ENCODE measurements at regions not wholly inside any gene's neighbourhood (a gene's known extent, or its start where the extent isn't known, plus 50 kb on each side); places are given as distances from the start of the nearest gene placed in this dataset.

DNA sequence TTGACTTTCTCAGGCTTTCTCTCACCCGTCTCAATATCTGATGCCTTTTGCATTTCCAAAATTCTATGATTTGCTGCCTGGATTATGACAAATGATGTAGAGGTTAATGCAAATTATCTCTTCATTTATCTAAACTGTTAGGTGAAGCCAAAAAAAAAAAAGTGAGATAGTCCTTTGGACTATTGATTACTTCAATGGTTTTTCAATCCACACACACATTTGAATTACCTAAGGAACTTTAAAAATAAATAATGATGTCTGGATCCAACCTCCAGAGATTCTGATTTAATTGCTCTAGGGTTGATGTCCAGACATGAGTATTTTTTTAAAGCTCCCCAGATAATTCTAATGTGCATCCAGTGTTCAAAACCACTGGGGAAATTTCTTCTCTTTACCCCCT, 379.4 kb downstream of the SPATA31D1 start (continued):
- TF ChIP-seq SIN3A (IDR thresholded peaks at IDR 0.05; ENCODE audit: low read depth) (no peak), ZBTB33 (IDR thresholded peaks at IDR 0.05; ENCODE audit: extremely low read depth, insufficient replicate concordance, low read length) (no peak), TCF7L2 (IDR thresholded peaks at IDR 0.05; ENCODE audit: borderline replicate concordance, extremely low read depth, insufficient read depth, insufficient read length) (no peak), EZH2phosphoT487 (IDR thresholded peaks at IDR 0.05; ENCODE audit: borderline replicate concordance) (no peak), JUND (IDR thresholded peaks at IDR 0.05) (no peak), ELF1 (IDR thresholded peaks at IDR 0.05; ENCODE audit: borderline replicate concordance, low read depth) (no peak), YY1 (IDR thresholded peaks at IDR 0.05; ENCODE audit: extremely low read depth, insufficient replicate concordance, low read depth, low read length) (no peak)
- TF ChIP-seq, protein P1, sequence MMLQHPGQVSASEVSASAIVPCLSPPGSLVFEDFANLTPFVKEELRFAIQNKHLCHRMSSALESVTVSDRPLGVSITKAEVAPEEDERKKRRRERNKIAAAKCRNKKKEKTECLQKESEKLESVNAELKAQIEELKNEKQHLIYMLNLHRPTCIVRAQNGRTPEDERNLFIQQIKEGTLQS (IDR thresholded peaks at IDR 0.05): no peak

DNA sequence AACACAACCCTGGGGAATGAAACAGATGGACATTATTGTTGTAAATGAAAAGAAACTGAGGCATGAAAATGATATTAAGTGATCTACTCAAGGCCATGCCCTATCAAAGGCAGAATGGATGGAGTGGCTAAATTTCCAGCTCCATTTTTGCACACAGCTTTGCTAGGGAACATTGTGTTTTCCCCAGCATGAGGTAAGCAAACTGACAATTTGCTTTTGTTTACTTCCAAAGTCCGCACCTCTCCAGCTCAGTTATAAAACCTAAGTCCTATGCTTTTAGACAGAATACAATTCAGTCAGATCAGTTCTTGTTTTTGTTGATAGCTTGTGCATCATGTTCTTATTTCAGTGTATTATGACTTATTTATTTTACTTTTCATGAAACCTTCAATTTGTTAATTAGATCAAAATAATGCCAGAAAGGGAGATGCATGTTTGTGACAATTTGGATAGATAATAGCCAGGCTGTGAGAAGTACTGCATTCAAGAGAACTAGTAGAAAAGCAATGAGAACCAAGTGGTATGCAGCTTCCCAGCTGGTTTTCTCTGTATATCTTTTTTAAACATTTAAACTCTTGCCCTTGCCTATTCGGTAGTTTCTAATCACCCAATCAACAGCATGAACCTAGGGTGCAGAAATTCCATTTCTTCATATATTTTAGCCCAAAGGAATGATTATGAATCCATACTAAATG, 380.8 kb downstream of the SPATA31D1 start:
- no peak overlapping the region for H3K27ac ChIP-seq (ENCODE audit: low read depth, low read length)
- H3K9ac ChIP-seq (ENCODE audit: low read length): no peak overlapping the region
- no peak overlapping the region for H3K4me2 ChIP-seq (ENCODE audit: low read length)
- H4K20me1 ChIP-seq (ENCODE audit: insufficient read depth): no peaks in the 10 kb centered on the region
- CTCF ChIA-PET: no interaction called here
- no TSS peak for BruUV-seq (replicated peaks)
- H3K9me3 ChIP-seq (ENCODE audit: control insufficient read depth in 1 of 2, insufficient read depth in 1 of 2, low read depth in 1 of 2, low read length in 2 of 2): no peaks in the 10 kb centered on the region
- RAD21 ChIA-PET (ENCODE audit: low non-redundant PET in 1 of 2, low total read pairs in 2 of 2, uncharacterized antibody in 2 of 2, unreplicated experiment in 2 of 2): no interaction called here
- ATAC-seq: no peak
- H3K4me3 ChIP-seq (replicated peaks in 1 of 2; ENCODE audit: low read depth in 1 of 2, low read length in 2 of 2): no peak overlapping the region
- no peaks in the 10 kb centered on the region for H3K27me3 ChIP-seq (ENCODE audit: insufficient read depth, low read length)
- no peaks in the 10 kb centered on the region for H3K4me1 ChIP-seq (ENCODE audit: control insufficient read depth in 1 of 2, insufficient read depth in 2 of 2, low read length in 2 of 2)
- no peak for DNase-seq (ENCODE audit: low read depth, low spot score)
- H3K36me3 ChIP-seq (ENCODE audit: control insufficient read depth in 1 of 2, insufficient read depth in 2 of 2, low read length in 2 of 2): no peaks in the 10 kb centered on the region
- POLR2A ChIA-PET: no interaction called here
- H2AFZ ChIP-seq (ENCODE audit: low read depth, low read length, poor library complexity, severe bottlenecking): no peak overlapping the region
- no peaks in the 10 kb centered on the region for H3K79me2 ChIP-seq (ENCODE audit: insufficient read depth, low read length)
- H3K9me2 ChIP-seq (ENCODE audit: insufficient read depth): no peaks in the 10 kb centered on the region
- intact Hi-C loops (cut with micrococcal nuclease): no loop called here
- TF ChIP-seq ZFX (IDR thresholded peaks at IDR 0.05) (no peak), REST (IDR thresholded peaks at IDR 0.05; ENCODE audit: low read depth) (no peak), EGR1 (IDR thresholded peaks at IDR 0.05; ENCODE audit: low read depth) (no peak), RAD21 (IDR thresholded peaks at IDR 0.05; ENCODE audit: low read depth) (no peak), ZNF274 (IDR thresholded peaks at IDR 0.05; ENCODE audit: low read depth, low read length) (no peak), SRF (IDR thresholded peaks at IDR 0.05; ENCODE audit: low read depth) (no peak), JUND (IDR thresholded peaks at IDR 0.05) (no peak), FOSL1 (IDR thresholded peaks at IDR 0.05; ENCODE audit: low read depth) (no peak), ZBTB33 (IDR thresholded peaks at IDR 0.05; ENCODE audit: extremely low read depth, insufficient replicate concordance, low read length) (no peak), CBX3 (IDR thresholded peaks at IDR 0.05; ENCODE audit: low read depth) (no peak)
- TF ChIP-seq, protein P1 (IDR thresholded peaks at IDR 0.05): no peak
